H9 (cell line): ENCODE measurements at regions not wholly inside any gene's neighbourhood (a gene's known extent, or its start where the extent isn't known, plus 50 kb on each side); places are given as distances from the start of the nearest gene placed in this dataset.

Experiments
- DNase-seq: peaks from one replicate; pipeline ENCODE4 v3.0.0-alpha.2; 2017
- H2AFZ ChIP-seq: one replicate; pipeline ENCODE4 v1.6.1; 2013; ENCODE audit warnings: mild to moderate bottlenecking, low read length, control low read depth, moderate library complexity
- H2AK5ac ChIP-seq: 2 replicates; pipeline ENCODE4 v1.6.1; 2013; ENCODE audit warnings: low read length, control low read depth, mixed read lengths; ENCODE audit not compliant: insufficient read length
- H2BK120ac ChIP-seq: one replicate; pipeline ENCODE4 v1.6.1; 2013; ENCODE audit warnings: low read depth, mild to moderate bottlenecking, low read length, control low read depth, inconsistent platforms; ENCODE audit not compliant: poor library complexity, severe bottlenecking
- H2BK12ac ChIP-seq: 2 replicates; pipeline ENCODE4 v1.6.1; 2013; ENCODE audit warnings: low read length, control low read depth, mixed read lengths, low read depth; ENCODE audit not compliant: insufficient read length
- H2BK15ac ChIP-seq: 2 replicates; pipeline ENCODE4 v1.6.1; 2013; ENCODE audit warnings: low read depth, low read length, control low read depth
- H2BK20ac ChIP-seq: one replicate; pipeline ENCODE4 v1.6.1; 2013; ENCODE audit warnings: low read depth, mild to moderate bottlenecking, low read length, control low read depth, inconsistent platforms; ENCODE audit not compliant: poor library complexity, severe bottlenecking
- H2BK5ac ChIP-seq: 2 replicates; pipeline ENCODE4 v1.6.1; 2013; ENCODE audit warnings: low read length, control low read depth, mixed read lengths; ENCODE audit not compliant: insufficient read length
- H3K14ac ChIP-seq: 2 replicates; pipeline ENCODE4 v1.6.1; 2013; ENCODE audit warnings: low read length, control low read depth; ENCODE audit not compliant: insufficient read depth
- H3K18ac ChIP-seq: 2 replicates; pipeline ENCODE4 v1.6.1; 2013; ENCODE audit warnings: low read depth, mild to moderate bottlenecking, mixed read lengths, low read length, control low read depth; ENCODE audit not compliant: insufficient read length
- H3K23ac ChIP-seq: 2 replicates; pipeline ENCODE4 v1.6.1; 2013; ENCODE audit warnings: low read length, control low read depth, mixed read lengths, low read depth; ENCODE audit not compliant: insufficient read length
- H3K23me2 ChIP-seq: 2 replicates; pipeline ENCODE4 v1.6.1; 2013; ENCODE audit warnings: low read depth, mild to moderate bottlenecking, mixed read lengths, low read length, control low read depth; ENCODE audit not compliant: insufficient read length, poor library complexity, severe bottlenecking
- H3K27ac ChIP-seq: 2 replicates; pipeline ENCODE4 v1.5.1; 2013; ENCODE audit warnings: low read length, control low read depth, mixed read lengths, low read depth; ENCODE audit not compliant: insufficient read length
- H3K27me3 ChIP-seq: 2 replicates; pipeline ENCODE4 v1.6.1; 2013; ENCODE audit warnings: low read length, control low read depth, inconsistent platforms; ENCODE audit not compliant: insufficient read depth
- H3K4ac ChIP-seq: 2 replicates; pipeline ENCODE4 v1.6.1; 2013; ENCODE audit warnings: low read depth, mild to moderate bottlenecking, control low read depth, inconsistent platforms, low read length, moderate library complexity
- H3K4me1 ChIP-seq: 2 replicates; pipeline ENCODE4 v1.6.1; 2013; ENCODE audit warnings: low read length, control low read depth, inconsistent platforms; ENCODE audit not compliant: insufficient read depth
- H3K4me2 ChIP-seq: 2 replicates; pipeline ENCODE4 v1.6.1; 2013; ENCODE audit warnings: low read length, control low read depth, mixed read lengths; ENCODE audit not compliant: insufficient read length, insufficient read depth
- H3K56ac ChIP-seq: 2 replicates; pipeline ENCODE4 v1.6.1; 2013; ENCODE audit warnings: low read depth, mild to moderate bottlenecking, mixed read lengths, low read length, control low read depth; ENCODE audit not compliant: insufficient read length
- H3K79me1 ChIP-seq: 2 replicates; pipeline ENCODE4 v1.6.1; 2013; ENCODE audit warnings: low read depth, mild to moderate bottlenecking, moderate library complexity, low read length, control low read depth, inconsistent platforms; ENCODE audit not compliant: insufficient read depth, poor library complexity, severe bottlenecking
- H3K79me2 ChIP-seq: 2 replicates; pipeline ENCODE4 v1.6.1; 2013; ENCODE audit warnings: low read length, control low read depth, inconsistent platforms; ENCODE audit not compliant: insufficient read depth
- H3K9ac ChIP-seq: 2 replicates; pipeline ENCODE4 v1.6.1; 2013; ENCODE audit warnings: low read length, control low read depth, mixed read lengths; ENCODE audit not compliant: insufficient read length; ENCODE audit errors: extremely low read depth
- H3K9me3 ChIP-seq: one replicate; pipeline ENCODE4 v1.6.1; 2013; ENCODE audit warnings: low read depth, low read length, inconsistent platforms; ENCODE audit not compliant: control insufficient read depth
- H3T11ph ChIP-seq: one replicate; pipeline ENCODE4 v1.6.1; 2013; ENCODE audit warnings: mild to moderate bottlenecking, low read length, control low read depth, inconsistent platforms
- H4K20me1 ChIP-seq: one replicate; pipeline ENCODE4 v1.6.1; 2013; ENCODE audit not compliant: control insufficient read depth, insufficient read length, insufficient read depth
- H4K5ac ChIP-seq: 2 replicates; pipeline ENCODE4 v1.6.1; 2013; ENCODE audit warnings: low read depth, mild to moderate bottlenecking, mixed read lengths, low read length, control low read depth; ENCODE audit not compliant: insufficient read length
- H4K8ac ChIP-seq: replicated peaks from 2 replicates; pipeline ENCODE4 v1.6.1; 2013; ENCODE audit warnings: low read length, control low read depth, mixed read lengths, low read depth; ENCODE audit not compliant: insufficient read length
- H4K91ac ChIP-seq: 2 replicates; pipeline ENCODE4 v1.6.1; 2013; ENCODE audit warnings: low read depth, mild to moderate bottlenecking, moderate library complexity, mixed read lengths, low read length, control low read depth; ENCODE audit not compliant: insufficient read length
- H3K27ac Mint-ChIP-seq, 3 experiments: 2 replicates in 2 of 3; 3 replicates in 1 of 3; pipeline ENCODE4 v1.8.0; 2020 to 2021; ENCODE audit warnings: mixed read lengths in 3 of 3, mild to moderate bottlenecking in 1 of 3, moderate library complexity in 1 of 3
- H3K27me3 Mint-ChIP-seq: 2 replicates; pipeline ENCODE4 v1.8.0; 2021; ENCODE audit warnings: low read depth, mild to moderate bottlenecking, moderate library complexity, mixed read lengths
- H3K36me3 Mint-ChIP-seq, 3 experiments: 2 replicates in 2 of 3; 3 replicates in 1 of 3; pipeline ENCODE4 v1.8.0; 2020 to 2021; ENCODE audit warnings: low read depth in 3 of 3, mixed read lengths in 3 of 3; ENCODE audit not compliant: insufficient read depth in 1 of 3
- H3K4me1 Mint-ChIP-seq, 2 experiments: 2 replicates each; pipeline ENCODE4 v1.8.0; 2020; ENCODE audit warnings: mixed read lengths in 2 of 2
- H3K4me3 Mint-ChIP-seq, 2 experiments: 2 replicates in 1 of 2; 3 replicates in 1 of 2; pipeline ENCODE4 v1.8.0; 2020 to 2021; ENCODE audit warnings: mild to moderate bottlenecking in 2 of 2, mixed read lengths in 2 of 2, moderate library complexity in 1 of 2
- H3K9me3 Mint-ChIP-seq, 2 experiments: 2 replicates in 1 of 2; 3 replicates in 1 of 2; pipeline ENCODE4 v1.8.0; 2020; ENCODE audit warnings: mild to moderate bottlenecking in 2 of 2, mixed read lengths in 2 of 2, moderate library complexity in 1 of 2
- WGBS: extraction: QIAGEN DNeasy Blood & Tissue Kit; methylation state at CpG from one replicate; pipeline ENCODE4 v1.1.7; 2013; ENCODE audit warnings: missing lambda C conversion rate, low lambda C conversion rate, mixed read lengths; ENCODE audit not compliant: insufficient read length; ENCODE audit errors: extremely low coverage; 5-methylcytosine and 5-hydroxymethylcytosine counted together
- TF ChIP-seq, protein P1 (sequence below): fragments of 200-600 bp; sonication (generic); conservative IDR thresholded peaks from 3 replicates; pipeline ENCODE4 v1.8.0; 2021; ENCODE audit warnings: antibody characterized with exemption, mild to moderate bottlenecking

DNA sequence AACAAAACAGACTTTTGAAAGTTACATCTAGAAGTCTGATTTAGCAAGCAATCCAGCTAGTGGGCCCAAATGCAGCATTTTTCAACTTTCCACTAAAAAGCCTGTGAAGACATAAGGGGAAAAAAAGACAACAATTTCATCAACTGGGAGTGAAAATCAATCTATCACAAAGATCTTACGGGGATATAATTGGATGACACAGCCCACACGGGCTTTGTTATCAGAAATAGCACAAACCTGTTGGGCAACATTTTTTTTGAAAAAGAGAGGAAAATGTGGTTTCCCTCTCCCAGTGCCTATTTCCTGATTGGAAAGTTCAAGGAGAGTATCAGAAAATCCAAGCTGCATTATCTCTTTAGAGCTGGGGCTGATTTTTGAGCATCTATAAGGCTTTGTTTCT lies 132.7 kb downstream of the EVA1A start:
- no peak overlapping the region for H2BK5ac ChIP-seq
- H3K23me2 ChIP-seq: no peaks in the 10 kb centered on the region
- no peaks in the 10 kb centered on the region for H4K20me1 ChIP-seq
- no peak overlapping the region for H4K8ac ChIP-seq
- Mint-ChIP-seq H3K27me3 (no peaks in the 10 kb centered on the region), H3K36me3 (peaks cover 3 to 5% (median 4%) of the 10 kb centered on the region in 3 experiments; a peak in 3 of 7 replicates), H3K27ac (no peak overlapping the region; a peak in 1 of 7 replicates), H3K4me3 (no peak overlapping the region), H3K4me1 (peaks cover 46 to 59% of the 10 kb centered on the region in 2 experiments), H3K9me3 (peaks cover 4 to 8% of the 10 kb centered on the region in 2 experiments)
- H2BK12ac ChIP-seq: no peak overlapping the region
- no peak for DNase-seq
- H3K56ac ChIP-seq: no peak overlapping the region
- TF ChIP-seq, protein P1, sequence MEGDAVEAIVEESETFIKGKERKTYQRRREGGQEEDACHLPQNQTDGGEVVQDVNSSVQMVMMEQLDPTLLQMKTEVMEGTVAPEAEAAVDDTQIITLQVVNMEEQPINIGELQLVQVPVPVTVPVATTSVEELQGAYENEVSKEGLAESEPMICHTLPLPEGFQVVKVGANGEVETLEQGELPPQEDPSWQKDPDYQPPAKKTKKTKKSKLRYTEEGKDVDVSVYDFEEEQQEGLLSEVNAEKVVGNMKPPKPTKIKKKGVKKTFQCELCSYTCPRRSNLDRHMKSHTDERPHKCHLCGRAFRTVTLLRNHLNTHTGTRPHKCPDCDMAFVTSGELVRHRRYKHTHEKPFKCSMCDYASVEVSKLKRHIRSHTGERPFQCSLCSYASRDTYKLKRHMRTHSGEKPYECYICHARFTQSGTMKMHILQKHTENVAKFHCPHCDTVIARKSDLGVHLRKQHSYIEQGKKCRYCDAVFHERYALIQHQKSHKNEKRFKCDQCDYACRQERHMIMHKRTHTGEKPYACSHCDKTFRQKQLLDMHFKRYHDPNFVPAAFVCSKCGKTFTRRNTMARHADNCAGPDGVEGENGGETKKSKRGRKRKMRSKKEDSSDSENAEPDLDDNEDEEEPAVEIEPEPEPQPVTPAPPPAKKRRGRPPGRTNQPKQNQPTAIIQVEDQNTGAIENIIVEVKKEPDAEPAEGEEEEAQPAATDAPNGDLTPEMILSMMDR: no peak
- no CpG with 5 or more reads among the region's 2 CpGs for WGBS
- H3T11ph ChIP-seq: no peak overlapping the region
- no peak overlapping the region for H3K4me2 ChIP-seq
- no peak overlapping the region for H3K4ac ChIP-seq
- no peak overlapping the region for H2AFZ ChIP-seq
- no peak overlapping the region for H2BK20ac ChIP-seq
- no peak overlapping the region for H2BK120ac ChIP-seq
- H3K9me3 ChIP-seq: no peaks in the 10 kb centered on the region
- no peak overlapping the region for H3K9ac ChIP-seq
- H3K18ac ChIP-seq: no peak overlapping the region
- H4K91ac ChIP-seq: no peak overlapping the region
- no peak overlapping the region for H3K23ac ChIP-seq
- no peak overlapping the region for H4K5ac ChIP-seq
- no peaks in the 10 kb centered on the region for H3K79me1 ChIP-seq
- H2BK15ac ChIP-seq: no peak overlapping the region
- H2AK5ac ChIP-seq: no peak overlapping the region
- no peak overlapping the region for H3K27ac ChIP-seq
- H3K14ac ChIP-seq: no peak overlapping the region
- peaks cover 28% of the 10 kb centered on the region; the same call in 1 of the 2 replicates for H3K4me1 ChIP-seq
- H3K79me2 ChIP-seq: no peaks in the 10 kb centered on the region
- H3K27me3 ChIP-seq: no peaks in the 10 kb centered on the region
